ENCODE measurements at regions not wholly inside any gene's neighbourhood (a gene's known extent, or its start where the extent isn't known, plus 50 kb on each side); places are given as distances from the start of the nearest gene placed in this dataset.

GRCh38 chr1:114235281-114235680 is 81.6 kb upstream of the SYT6 start:
- no peak for TF ChIP-seq CTCF (IDR thresholded peaks at IDR 0.05; ENCODE audit: low read depth, low read length)
- no peak for DNase-seq (ENCODE audit: extremely low read depth, low read depth)

- TF ChIP-seq CTCF (IDR thresholded peaks at IDR 0.05; ENCODE audit: low read depth, low read length), result no peak
- no peak for DNase-seq (ENCODE audit: extremely low read depth, low read depth)
Measured at GRCh38 chr1:114234408-114235124, 80.9 kb upstream of the SYT6 start.

GRCh38 chr1:114232691-114233090 is 79.0 kb upstream of the SYT6 start:
- DNase-seq (ENCODE audit: extremely low read depth, low read depth), result no peak
- TF ChIP-seq CTCF (IDR thresholded peaks at IDR 0.05; ENCODE audit: low read depth, low read length), result no peak

- TF ChIP-seq CTCF (IDR thresholded peaks at IDR 0.05; ENCODE audit: low read depth, low read length), result no peak
- no peak for DNase-seq (ENCODE audit: extremely low read depth, low read depth)
Measured at GRCh38 chr1:114231301-114231700, 77.6 kb upstream of the SYT6 start.

- no peak for DNase-seq (ENCODE audit: extremely low read depth, low read depth)
Measured at GRCh38 chr1:114229368-114229767, 75.7 kb upstream of the SYT6 start.

GRCh38 chr1:114227059-114227458 is 73.4 kb upstream of the SYT6 start:
- no peak for DNase-seq (ENCODE audit: extremely low read depth, low read depth)
- no peak for TF ChIP-seq CTCF (IDR thresholded peaks at IDR 0.05; ENCODE audit: low read depth, low read length)

More at GRCh38 chr1:114229368-114229767, 75.7 kb upstream of the SYT6 start:
- no peak for TF ChIP-seq CTCF (IDR thresholded peaks at IDR 0.05; ENCODE audit: low read depth, low read length)

- no peak for DNase-seq (ENCODE audit: extremely low read depth, low read depth)
Measured at GRCh38 chr1:114224196-114224907, 70.7 kb upstream of the SYT6 start.

More at GRCh38 chr1:114224196-114224907, 70.7 kb upstream of the SYT6 start:
- no peak for TF ChIP-seq CTCF (IDR thresholded peaks at IDR 0.05; ENCODE audit: low read depth, low read length)
